ENCODE measurements at regions not wholly inside any gene's neighbourhood (a gene's known extent, or its start where the extent isn't known, plus 50 kb on each side); places are given as distances from the start of the nearest gene placed in this dataset.

DNA sequence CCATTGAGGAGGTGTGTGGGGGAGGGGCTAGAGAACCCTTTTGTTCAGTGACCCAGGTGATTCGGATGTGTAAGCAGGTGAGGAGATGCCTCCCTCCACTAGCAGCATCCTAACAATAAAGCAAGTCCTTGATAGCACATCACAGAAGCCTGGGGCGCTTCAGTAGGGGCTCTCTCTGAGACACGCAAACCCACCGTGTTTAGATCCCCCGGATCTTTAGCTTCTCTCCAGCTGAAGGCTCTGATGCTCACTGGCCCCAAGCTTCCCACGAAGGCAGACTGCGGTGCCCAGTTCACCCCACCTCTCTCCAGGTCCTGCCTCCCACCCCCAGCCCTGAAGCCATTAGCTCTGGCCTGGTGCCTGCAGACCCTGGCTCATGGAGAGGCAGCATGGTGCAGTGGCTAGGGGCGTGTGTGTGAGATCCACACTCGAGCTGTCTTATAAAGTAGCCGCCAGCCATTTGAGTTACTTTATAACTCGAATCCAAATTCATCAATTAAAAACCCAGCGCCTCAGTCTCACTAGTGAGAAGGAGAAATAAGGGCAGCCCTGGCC lies 204.7 kb upstream of the TNRC6C start:
- no peaks in the 10 kb centered on the region for H3K9me2 ChIP-seq (replicated peaks; ENCODE audit: control insufficient read depth, low read length)
- no peaks in the 10 kb centered on the region for H3K9me3 ChIP-seq (ENCODE audit: control insufficient read depth, insufficient read depth, low read length)
- H4K20me1 ChIP-seq (ENCODE audit: control insufficient read depth, insufficient read depth, low read depth, low read length): no peaks in the 10 kb centered on the region
- TF ChIP-seq EZH2phosphoT487 (IDR thresholded peaks at IDR 0.05; ENCODE audit: borderline replicate concordance, low read length): no peak
- TF ChIP-seq, protein P1, sequence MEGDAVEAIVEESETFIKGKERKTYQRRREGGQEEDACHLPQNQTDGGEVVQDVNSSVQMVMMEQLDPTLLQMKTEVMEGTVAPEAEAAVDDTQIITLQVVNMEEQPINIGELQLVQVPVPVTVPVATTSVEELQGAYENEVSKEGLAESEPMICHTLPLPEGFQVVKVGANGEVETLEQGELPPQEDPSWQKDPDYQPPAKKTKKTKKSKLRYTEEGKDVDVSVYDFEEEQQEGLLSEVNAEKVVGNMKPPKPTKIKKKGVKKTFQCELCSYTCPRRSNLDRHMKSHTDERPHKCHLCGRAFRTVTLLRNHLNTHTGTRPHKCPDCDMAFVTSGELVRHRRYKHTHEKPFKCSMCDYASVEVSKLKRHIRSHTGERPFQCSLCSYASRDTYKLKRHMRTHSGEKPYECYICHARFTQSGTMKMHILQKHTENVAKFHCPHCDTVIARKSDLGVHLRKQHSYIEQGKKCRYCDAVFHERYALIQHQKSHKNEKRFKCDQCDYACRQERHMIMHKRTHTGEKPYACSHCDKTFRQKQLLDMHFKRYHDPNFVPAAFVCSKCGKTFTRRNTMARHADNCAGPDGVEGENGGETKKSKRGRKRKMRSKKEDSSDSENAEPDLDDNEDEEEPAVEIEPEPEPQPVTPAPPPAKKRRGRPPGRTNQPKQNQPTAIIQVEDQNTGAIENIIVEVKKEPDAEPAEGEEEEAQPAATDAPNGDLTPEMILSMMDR (IDR thresholded peaks at IDR 0.05; ENCODE audit: low read depth, low read length, poor library complexity, severe bottlenecking): no peak
- no peaks in the 10 kb centered on the region for H3K36me3 ChIP-seq (ENCODE audit: control insufficient read depth, low read length)
- no peak overlapping the region for H3K27ac ChIP-seq (ENCODE audit: low read depth, low read length)
- H3K4me1 ChIP-seq (ENCODE audit: control insufficient read depth, low read length): no peaks in the 10 kb centered on the region
- peaks cover 18% of the 10 kb centered on the region; the same call in 1 of the 2 replicates for H3K27me3 ChIP-seq (ENCODE audit: control insufficient read depth, low read length)
- no peaks in the 10 kb centered on the region for H3F3A ChIP-seq (ENCODE audit: control insufficient read depth, insufficient read depth)
- H3K4me3 ChIP-seq (ENCODE audit: low read length): no peak overlapping the region
- H3K79me2 ChIP-seq (ENCODE audit: control insufficient read depth, low read length): no peaks in the 10 kb centered on the region
- H3K4me2 ChIP-seq (ENCODE audit: low read length): no peak overlapping the region

DNA sequence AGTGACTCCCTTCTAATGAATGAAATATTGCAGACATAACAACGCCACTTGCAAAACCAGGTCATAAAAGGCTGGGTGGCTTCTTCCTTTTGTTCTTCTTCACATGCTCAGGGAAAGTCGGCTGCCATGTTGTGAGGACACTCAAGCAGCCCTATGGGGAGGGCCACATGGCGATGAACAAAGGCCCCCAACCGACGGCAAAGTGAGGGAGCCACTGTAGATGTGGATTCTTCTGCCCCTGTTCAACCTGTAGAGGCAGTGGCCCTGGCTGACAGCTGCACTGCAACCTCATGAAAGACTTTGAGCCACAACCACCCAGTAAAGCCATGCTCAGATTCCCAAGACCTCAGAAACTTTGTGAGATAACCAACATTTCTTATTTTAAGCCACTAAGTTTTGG lies 203.5 kb upstream of the TNRC6C start:
- Histone ChIP-seq H3K4me1 (ENCODE audit: control insufficient read depth, low read length) (no peaks in the 10 kb centered on the region), H3F3A (ENCODE audit: control insufficient read depth, insufficient read depth) (no peaks in the 10 kb centered on the region), H4K20me1 (ENCODE audit: control insufficient read depth, insufficient read depth, low read depth, low read length) (no peaks in the 10 kb centered on the region), H3K79me2 (ENCODE audit: control insufficient read depth, low read length) (no peaks in the 10 kb centered on the region), H3K4me3 (ENCODE audit: low read length) (no peak overlapping the region), H3K27ac (ENCODE audit: low read depth, low read length) (no peak overlapping the region), H3K9me3 (ENCODE audit: control insufficient read depth, insufficient read depth, low read length) (no peaks in the 10 kb centered on the region), H3K27me3 (ENCODE audit: control insufficient read depth, low read length) (peaks cover 15% of the 10 kb centered on the region; the same call in 1 of the 2 replicates), H3K36me3 (ENCODE audit: control insufficient read depth, low read length) (no peaks in the 10 kb centered on the region), H3K9me2 (replicated peaks; ENCODE audit: control insufficient read depth, low read length) (no peaks in the 10 kb centered on the region), H3K4me2 (ENCODE audit: low read length) (no peak overlapping the region)
- TF ChIP-seq, protein P1 (IDR thresholded peaks at IDR 0.05; ENCODE audit: low read depth, low read length, poor library complexity, severe bottlenecking): no peak
- no peak for TF ChIP-seq EZH2phosphoT487 (IDR thresholded peaks at IDR 0.05; ENCODE audit: borderline replicate concordance, low read length)

DNA sequence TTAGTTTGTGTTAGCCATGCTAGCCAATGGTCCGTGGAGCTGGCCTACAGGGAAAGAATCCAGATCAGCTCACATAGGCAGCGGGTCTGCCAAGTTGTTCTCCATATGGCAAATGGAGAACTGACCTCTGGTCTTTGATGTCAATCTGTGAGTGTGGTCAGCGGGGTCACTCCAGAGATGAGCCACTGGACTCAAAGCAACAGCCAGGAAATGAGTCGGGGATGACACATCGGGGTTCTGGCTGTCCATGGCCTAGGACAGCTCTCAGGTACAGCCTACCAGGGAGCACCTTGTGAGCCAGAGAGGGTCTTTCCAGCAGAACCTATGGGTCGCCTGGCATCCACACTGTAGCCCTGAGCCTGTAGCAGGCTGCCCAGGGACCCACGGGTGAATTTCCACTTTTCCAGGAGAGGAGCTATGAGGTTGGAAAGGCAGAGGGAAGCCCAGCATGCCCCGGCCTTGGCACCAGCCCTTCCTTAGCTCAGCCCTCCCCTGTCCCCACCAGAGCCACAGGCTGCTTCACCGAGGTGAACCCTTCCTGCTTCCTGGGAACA lies 203.0 kb upstream of the TNRC6C start:
- Histone ChIP-seq H3K4me3 (ENCODE audit: low read length) (no peak overlapping the region), H3K4me1 (ENCODE audit: control insufficient read depth, low read length) (no peaks in the 10 kb centered on the region), H3K9me2 (replicated peaks; ENCODE audit: control insufficient read depth, low read length) (no peaks in the 10 kb centered on the region), H3K27me3 (ENCODE audit: control insufficient read depth, low read length) (peaks cover 10% of the 10 kb centered on the region; the same call in 1 of the 2 replicates), H3K9me3 (ENCODE audit: control insufficient read depth, insufficient read depth, low read length) (no peaks in the 10 kb centered on the region), H3K36me3 (ENCODE audit: control insufficient read depth, low read length) (no peaks in the 10 kb centered on the region), H4K20me1 (ENCODE audit: control insufficient read depth, insufficient read depth, low read depth, low read length) (no peaks in the 10 kb centered on the region), H3K79me2 (ENCODE audit: control insufficient read depth, low read length) (no peaks in the 10 kb centered on the region), H3F3A (ENCODE audit: control insufficient read depth, insufficient read depth) (no peaks in the 10 kb centered on the region), H3K4me2 (ENCODE audit: low read length) (no peak overlapping the region), H3K27ac (ENCODE audit: low read depth, low read length) (no peak overlapping the region)
- TF ChIP-seq, protein P1 (IDR thresholded peaks at IDR 0.05; ENCODE audit: low read depth, low read length, poor library complexity, severe bottlenecking): no peak
- TF ChIP-seq EZH2phosphoT487 (IDR thresholded peaks at IDR 0.05; ENCODE audit: borderline replicate concordance, low read length): no peak
